ENCODE measurements at regions not wholly inside any gene's neighbourhood (a gene's known extent, or its start where the extent isn't known, plus 50 kb on each side); places are given as distances from the start of the nearest gene placed in this dataset.
"Not testable (repeated sequence)": the region's sequence is repeated elsewhere in the genome, so short reads cannot be mapped to it uniquely, and the experiment has no call there.

GRCh38 chr5:166073901-166074581, 2217.4 kb upstream of the WWC1 start:
- DNase-seq: no peak

- DNase-seq: no peak
Measured at GRCh38 chr5:166074582-166075481, 2216.6 kb upstream of the WWC1 start.

GRCh38 chr5:166083183-166083959, 2208.1 kb upstream of the WWC1 start:
- DNase-seq: no peak

GRCh38 chr5:166086568-166086967, 2204.9 kb upstream of the WWC1 start:
- no peak for DNase-seq

GRCh38 chr5:166088389-166089039, 2202.9 kb upstream of the WWC1 start:
- DNase-seq: no peak

GRCh38 chr5:166091931-166092330, 2199.5 kb upstream of the WWC1 start:
- no peak for DNase-seq

GRCh38 chr5:166093312-166093711, 2198.1 kb upstream of the WWC1 start:
- DNase-seq: no peak

- DNase-seq: no peak
Measured at GRCh38 chr5:166102947-166103346, 2188.5 kb upstream of the WWC1 start.

GRCh38 chr5:166111021-166111420, 2180.4 kb upstream of the WWC1 start:
- DNase-seq: no peak

- DNase-seq: no peak
Measured at GRCh38 chr5:166117072-166118066, 2174.1 kb upstream of the WWC1 start.

- DNase-seq: no peak
Measured at GRCh38 chr5:166119506-166119905, 2171.9 kb upstream of the WWC1 start.

- DNase-seq: no peak
Measured at GRCh38 chr5:166123717-166124116, 2167.7 kb upstream of the WWC1 start.

GRCh38 chr5:166127766-166128570, 2163.5 kb upstream of the WWC1 start:
- DNase-seq: no peak

GRCh38 chr5:166145107-166145506, 2146.3 kb upstream of the WWC1 start:
- not testable (repeated sequence) for DNase-seq

GRCh38 chr5:166163996-166164610, 2127.3 kb upstream of the WWC1 start:
- DNase-seq: no peak

- no peak for DNase-seq
Measured at GRCh38 chr5:166165596-166165995, 2125.8 kb upstream of the WWC1 start.

GRCh38 chr5:166166071-166166470, 2125.4 kb upstream of the WWC1 start:
- DNase-seq: no peak

- DNase-seq: no peak
Measured at GRCh38 chr5:166172597-166172996, 2118.8 kb upstream of the WWC1 start.

GRCh38 chr5:166178411-166179080, 2112.9 kb upstream of the WWC1 start:
- no peak for DNase-seq

GRCh38 chr5:166185185-166185584, 2106.3 kb upstream of the WWC1 start:
- DNase-seq: no peak
